Mononuclear cell (primary cell): ENCODE measurements at regions not wholly inside any gene's neighbourhood (a gene's known extent, or its start where the extent isn't known, plus 50 kb on each side); places are given as distances from the start of the nearest gene placed in this dataset.

ENCODE experiments used
- H3K27me3 ChIP-seq: 2 replicates; pipeline ENCODE4 v1.6.0; 2011; ENCODE audit warnings: low read length, control low read depth; ENCODE audit not compliant: insufficient read depth
- H3K4me1 ChIP-seq: 2 replicates; pipeline ENCODE4 v1.5.1; 2011; ENCODE audit warnings: mild to moderate bottlenecking, low read length, control low read depth; ENCODE audit not compliant: insufficient read depth
- H3K4me3 ChIP-seq: 2 replicates; pipeline ENCODE4 v1.5.1; 2011; ENCODE audit warnings: mild to moderate bottlenecking, low read length, moderate library complexity
- H3K9me3 ChIP-seq: 2 replicates; pipeline ENCODE4 v1.5.1; 2011; ENCODE audit warnings: low read depth, mild to moderate bottlenecking, control low read depth, low read length

DNA sequence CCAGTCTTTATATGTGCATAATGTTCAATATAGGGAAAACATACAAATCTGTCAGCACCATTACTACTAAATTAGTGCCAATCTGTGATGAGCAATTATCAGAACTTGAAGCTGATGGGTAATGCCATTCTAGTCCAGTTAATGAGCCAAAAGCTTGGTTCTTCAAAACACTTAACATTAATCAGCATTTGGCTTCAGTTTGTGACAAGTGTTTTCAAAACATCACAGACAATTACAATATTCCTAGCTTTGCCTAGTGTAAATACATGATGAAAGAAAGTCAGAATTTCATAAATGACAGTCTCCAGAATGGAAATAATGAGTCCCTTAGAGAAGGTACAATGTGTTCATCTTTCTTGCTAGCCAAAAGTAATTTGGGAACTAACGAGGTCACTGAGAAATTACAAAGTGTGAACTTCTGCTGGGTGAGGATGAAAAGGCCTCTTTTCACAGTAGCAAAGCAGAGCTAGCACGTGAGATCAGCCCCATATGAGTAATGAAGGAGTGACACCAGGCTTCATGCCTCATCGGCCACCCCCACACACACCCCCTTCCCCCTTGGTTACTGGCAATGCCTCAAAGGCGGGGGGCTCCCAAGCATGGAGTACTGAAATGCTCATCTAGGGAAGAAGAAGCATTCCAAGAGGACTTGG is 180.6 kb upstream of the EEA1 start:
- no peaks in the 10 kb centered on the region for H3K27me3 ChIP-seq
- H3K4me3 ChIP-seq: no peak overlapping the region
- H3K9me3 ChIP-seq: no peaks in the 10 kb centered on the region
- peaks cover 9% of the 10 kb centered on the region for H3K4me1 ChIP-seq

- Histone ChIP-seq H3K27me3 (no peaks in the 10 kb centered on the region), H3K9me3 (no peaks in the 10 kb centered on the region), H3K4me1 (peaks cover 9% of the 10 kb centered on the region), H3K4me3 (no peak overlapping the region)
These were observed 182.7 kb upstream of the EEA1 start for GRCh38 chr12:93111773-93112172.

- H3K27me3 ChIP-seq: no peaks in the 10 kb centered on the region
- H3K9me3 ChIP-seq: no peaks in the 10 kb centered on the region
- H3K4me1 ChIP-seq: peaks cover 9% of the 10 kb centered on the region
- H3K4me3 ChIP-seq: no peak overlapping the region
These were observed 184.4 kb upstream of the EEA1 start for GRCh38 chr12:93113317-93114006.

DNA sequence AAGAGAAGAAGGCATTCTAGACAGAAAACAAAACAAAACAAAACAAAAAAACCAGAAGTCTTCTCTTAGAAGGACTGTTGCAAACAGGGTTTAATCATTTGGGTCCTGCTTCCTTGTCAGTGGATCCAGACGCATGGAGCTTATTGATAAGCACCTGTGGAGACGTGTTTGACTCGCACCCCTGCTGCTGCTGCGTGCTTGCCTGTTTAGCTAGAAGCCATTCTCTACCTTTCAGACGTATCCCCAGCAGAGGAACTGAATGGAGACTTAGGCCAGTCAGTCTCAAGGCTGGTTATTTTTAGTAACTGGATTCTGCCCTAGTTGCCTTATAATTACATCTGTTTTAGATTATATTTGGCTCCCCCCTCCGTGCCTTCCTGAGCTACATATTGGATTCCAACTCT is 186.1 kb upstream of the EEA1 start:
- Histone ChIP-seq H3K4me1 (peaks cover 9% of the 10 kb centered on the region), H3K27me3 (no peaks in the 10 kb centered on the region), H3K9me3 (no peaks in the 10 kb centered on the region), H3K4me3 (no peak overlapping the region)

- Histone ChIP-seq H3K9me3 (no peaks in the 10 kb centered on the region), H3K4me1 (peaks cover 9% of the 10 kb centered on the region), H3K27me3 (no peaks in the 10 kb centered on the region), H3K4me3 (no peak overlapping the region)
These were observed 186.6 kb upstream of the EEA1 start for GRCh38 chr12:93115646-93116045.

DNA sequence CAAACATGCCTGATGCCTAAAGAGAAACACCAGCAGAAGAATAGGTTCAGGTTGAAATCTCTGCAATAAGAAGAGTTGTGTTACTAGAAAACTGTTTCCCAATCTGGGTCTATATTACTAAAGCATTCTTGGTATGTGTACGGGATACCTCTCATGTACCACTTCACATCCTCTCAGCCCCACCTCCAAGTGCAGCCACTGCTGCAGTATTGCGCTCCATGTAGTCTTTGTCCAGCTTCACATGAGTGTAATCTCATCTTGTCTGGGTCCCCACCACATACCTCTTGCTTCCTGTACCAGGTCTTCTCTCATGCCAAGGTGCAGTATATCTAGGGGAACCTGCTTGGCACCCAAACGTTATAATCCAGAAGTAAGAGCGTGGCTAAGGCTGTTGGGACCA is 187.5 kb upstream of the EEA1 start:
- Histone ChIP-seq H3K4me3 (no peak overlapping the region), H3K27me3 (no peaks in the 10 kb centered on the region), H3K9me3 (no peaks in the 10 kb centered on the region), H3K4me1 (peaks cover 16% of the 10 kb centered on the region)

DNA sequence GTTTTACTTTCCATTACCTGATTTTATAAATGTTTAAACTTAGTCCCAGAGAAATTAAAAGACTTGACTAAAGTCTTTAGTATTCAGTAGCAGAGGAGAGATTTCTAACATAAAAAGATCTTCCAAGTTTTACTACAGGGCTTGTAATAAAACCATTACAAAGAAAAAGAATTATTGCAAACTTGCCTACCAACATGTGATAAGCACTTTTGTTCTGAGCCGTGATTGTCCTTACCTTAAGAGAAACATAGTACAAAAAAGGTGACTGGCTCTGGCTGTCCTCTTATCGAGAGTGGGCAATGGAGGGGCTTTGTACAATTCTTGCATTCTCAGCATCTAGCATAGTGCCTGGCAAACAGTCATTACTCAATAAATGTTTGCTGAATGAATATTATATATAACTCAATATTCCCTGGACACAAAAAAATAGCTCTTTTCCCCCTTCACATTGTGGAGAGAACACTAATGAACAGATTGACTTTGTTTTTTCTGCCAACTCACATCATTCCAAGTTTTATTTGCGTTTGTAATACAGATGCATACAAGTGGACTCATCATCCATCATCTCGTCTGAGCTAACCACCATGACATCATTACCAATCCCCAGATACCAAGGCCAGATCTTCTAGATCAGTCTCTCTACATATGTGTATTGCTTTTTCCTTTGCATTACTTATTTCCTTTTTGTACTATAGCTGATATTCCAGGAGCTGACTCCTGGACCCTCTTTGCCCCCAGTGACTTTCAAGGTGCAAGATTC is 192.8 kb upstream of the EEA1 start:
- no peaks in the 10 kb centered on the region for H3K9me3 ChIP-seq
- H3K4me1 ChIP-seq: peaks cover 18% of the 10 kb centered on the region
- no peak overlapping the region for H3K4me3 ChIP-seq
- H3K27me3 ChIP-seq: no peaks in the 10 kb centered on the region

GRCh38 chr12:93122569-93123091 is 193.5 kb upstream of the EEA1 start:
- H3K4me1 ChIP-seq: peaks cover 25% of the 10 kb centered on the region
- no peak overlapping the region for H3K4me3 ChIP-seq
- H3K27me3 ChIP-seq: no peaks in the 10 kb centered on the region
- H3K9me3 ChIP-seq: no peaks in the 10 kb centered on the region

- Histone ChIP-seq H3K4me1 (peaks cover 41% of the 10 kb centered on the region), H3K27me3 (no peaks in the 10 kb centered on the region), H3K9me3 (no peaks in the 10 kb centered on the region), H3K4me3 (no peak overlapping the region)
These were observed 196.0 kb upstream of the EEA1 start for GRCh38 chr12:93125126-93125525.

- Histone ChIP-seq H3K9me3 (no peaks in the 10 kb centered on the region), H3K4me1 (peaks cover 49% of the 10 kb centered on the region), H3K27me3 (no peaks in the 10 kb centered on the region), H3K4me3 (no peak overlapping the region)
These were observed 197.0 kb upstream of the EEA1 start for GRCh38 chr12:93126069-93126474.

- Histone ChIP-seq H3K9me3 (no peaks in the 10 kb centered on the region), H3K27me3 (no peaks in the 10 kb centered on the region), H3K4me1 (peaks cover 44% of the 10 kb centered on the region), H3K4me3 (no peak overlapping the region)
These were observed 198.0 kb upstream of the EEA1 start for GRCh38 chr12:93127107-93127560.

GRCh38 chr12:93127582-93128331 is 198.7 kb upstream of the EEA1 start:
- no peaks in the 10 kb centered on the region for H3K9me3 ChIP-seq
- no peak overlapping the region for H3K4me3 ChIP-seq
- H3K4me1 ChIP-seq: peaks cover 38% of the 10 kb centered on the region
- H3K27me3 ChIP-seq: no peaks in the 10 kb centered on the region

DNA sequence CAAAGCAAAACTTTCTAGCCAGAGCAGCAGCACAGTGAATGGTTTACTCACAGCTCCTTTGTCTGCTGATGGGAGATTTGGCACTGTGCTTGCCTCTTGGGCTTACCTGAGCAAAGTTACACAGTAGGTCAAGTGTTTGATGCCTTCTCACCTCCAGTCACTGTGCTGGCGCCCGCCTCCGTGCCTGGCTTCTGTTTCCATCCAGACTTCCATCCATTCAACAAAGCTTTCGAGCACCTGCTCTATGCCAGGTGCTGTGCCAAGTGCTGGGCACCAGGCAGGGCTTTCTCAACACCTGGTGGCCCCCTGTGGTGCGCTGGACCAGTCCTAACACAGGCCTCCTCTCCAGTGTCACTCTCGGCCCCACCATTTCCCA is 199.2 kb upstream of the EEA1 start:
- peaks cover 34% of the 10 kb centered on the region for H3K4me1 ChIP-seq
- no peak overlapping the region for H3K4me3 ChIP-seq
- H3K9me3 ChIP-seq: no peaks in the 10 kb centered on the region

DNA sequence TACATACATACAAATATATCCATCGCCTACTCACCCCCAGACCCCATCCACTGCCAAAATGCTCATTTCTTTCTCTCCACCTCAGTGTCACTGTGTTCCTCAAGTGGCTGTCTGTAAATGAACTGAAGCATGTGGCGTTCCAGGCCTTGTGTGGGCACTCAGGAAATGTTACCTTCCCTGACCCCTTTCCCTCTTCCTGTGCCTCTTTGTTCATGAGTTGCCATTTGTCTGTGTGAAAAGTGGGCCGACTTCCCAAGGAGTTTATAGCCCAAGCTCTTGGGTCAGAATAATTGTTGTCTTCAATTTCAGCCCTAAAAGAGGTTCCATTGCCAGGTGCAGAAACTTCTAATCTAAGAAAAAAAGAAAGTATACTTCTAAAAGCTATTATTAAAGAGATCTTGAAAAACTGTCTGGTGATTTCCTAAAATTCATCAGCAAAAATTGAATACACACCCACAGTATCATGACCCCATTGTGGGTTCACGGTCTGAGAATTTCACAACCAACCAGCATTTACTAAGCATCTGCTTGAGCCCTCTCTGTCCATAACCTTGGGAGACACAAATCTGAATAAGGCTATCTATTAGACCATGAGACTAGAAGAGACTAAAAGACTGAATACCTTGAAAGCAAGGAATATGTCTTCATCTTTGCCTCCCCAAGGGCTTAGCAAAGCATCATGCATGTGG is 201.4 kb upstream of the EEA1 start:
- Histone ChIP-seq H3K4me3 (no peak overlapping the region), H3K4me1 (peaks cover 50% of the 10 kb centered on the region), H3K9me3 (no peaks in the 10 kb centered on the region), H3K27me3 (no peaks in the 10 kb centered on the region)

More for the DNA sequence above, 199.2 kb upstream of the EEA1 start:
- no peaks in the 10 kb centered on the region for H3K27me3 ChIP-seq
